ENCODE measurements at regions not wholly inside any gene's neighbourhood (a gene's known extent, or its start where the extent isn't known, plus 50 kb on each side); places are given as distances from the start of the nearest gene placed in this dataset.
A peak's percentile ranks its signal among the peaks of the same experiment; 100 is the strongest.

GRCh38 chr2:126787289-126787688 lies 111.4 kb upstream of the TEX51 start:
- intact Hi-C loops (cut with DNase I) = no loop called here

DNA sequence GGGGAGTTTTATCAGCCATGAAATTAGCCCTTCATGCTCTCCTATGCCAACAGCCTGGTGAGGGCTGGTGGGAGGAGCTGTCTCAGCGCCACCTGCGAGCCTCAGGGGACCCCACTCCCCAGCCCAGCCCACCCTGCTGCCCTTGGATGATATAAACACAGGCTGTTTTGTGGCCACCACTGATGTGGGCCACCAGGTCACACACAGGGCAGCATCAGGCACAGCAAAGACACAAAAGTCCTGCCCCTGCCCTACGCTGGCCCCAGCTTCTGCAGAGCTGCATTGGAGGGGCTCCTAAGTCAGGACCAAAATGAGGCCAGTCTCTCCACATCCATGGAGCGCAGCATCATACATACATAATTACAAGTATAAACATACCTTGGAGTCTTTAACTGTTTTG lies 110.6 kb upstream of the TEX51 start:
- intact Hi-C loops (cut with DNase I) = no loop called here
- peak in 3 of 42 donors; percentile 20 to 34 (median 27) for DNase-seq

More at GRCh38 chr2:126787289-126787688, 111.4 kb upstream of the TEX51 start:
- DNase-seq = peak in 1 of 42 donors; percentile 14

DNA sequence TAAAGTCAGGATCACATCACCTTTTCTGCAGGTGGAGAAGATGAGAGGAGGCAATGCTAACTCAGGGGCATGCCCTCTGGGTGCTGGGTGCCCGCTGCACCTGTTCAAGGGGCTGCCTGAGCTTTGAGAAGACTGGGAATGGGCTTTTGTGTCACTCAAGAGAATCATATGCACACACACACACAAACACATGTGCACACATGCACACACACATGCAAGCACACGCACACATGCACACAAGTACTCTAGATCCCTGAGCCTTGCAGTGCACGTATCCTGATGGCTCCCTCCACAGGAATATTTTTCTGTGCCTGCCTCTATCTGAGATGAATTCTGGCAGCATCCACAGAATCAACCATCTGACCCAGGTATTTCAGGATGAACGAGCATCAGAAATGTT lies 110.0 kb upstream of the TEX51 start:
- DNase-seq = peak in 4 of 42 donors; percentile 2 to 13 (median 10)
- intact Hi-C loops (cut with DNase I) = no loop called here

- intact Hi-C loops (cut with DNase I) = no loop called here
- DNase-seq = peak in 4 of 42 donors; percentile 2 to 37 (median 20)
Measured at GRCh38 chr2:126790987-126791780, 107.5 kb upstream of the TEX51 start.

DNA sequence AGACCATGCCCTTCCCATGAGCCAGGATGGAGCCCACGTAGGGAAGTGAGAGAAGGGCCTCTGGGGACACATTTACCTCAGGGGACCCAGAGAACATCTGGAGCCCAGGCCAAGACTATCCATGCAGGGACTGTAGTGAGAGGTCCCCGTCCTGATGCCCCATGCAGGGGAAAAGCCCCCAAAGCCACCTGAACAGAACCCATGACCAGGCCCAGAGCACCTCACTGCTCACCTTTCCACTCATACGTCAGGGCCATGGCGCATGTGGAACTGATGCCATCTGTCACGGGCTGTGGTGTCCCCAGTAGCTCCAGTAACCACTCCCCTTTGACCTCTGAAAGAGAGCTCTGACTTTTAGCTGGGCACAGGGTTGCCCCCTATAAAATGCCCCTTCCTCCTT lies 106.5 kb upstream of the TEX51 start:
- intact Hi-C loops (cut with DNase I) = no loop called here
- peak in 6 of 42 donors; percentile 1 to 15 (median 7) for DNase-seq

- intact Hi-C loops (cut with DNase I) = no loop called here
- peak in 9 of 42 donors; percentile 2 to 34 (median 9) for DNase-seq
Measured at GRCh38 chr2:126792993-126793392, 105.7 kb upstream of the TEX51 start.

- peak in 9 of 42 donors; percentile 2 to 35 (median 20) for DNase-seq
- intact Hi-C loops (cut with DNase I) = no loop called here
Measured at GRCh38 chr2:126793885-126794613, 104.6 kb upstream of the TEX51 start.

GRCh38 chr2:126795656-126796055 lies 103.0 kb upstream of the TEX51 start:
- DNase-seq = peak in 7 of 42 donors; percentile 2 to 27 (median 9)
- intact Hi-C loops (cut with DNase I) = no loop called here

DNA sequence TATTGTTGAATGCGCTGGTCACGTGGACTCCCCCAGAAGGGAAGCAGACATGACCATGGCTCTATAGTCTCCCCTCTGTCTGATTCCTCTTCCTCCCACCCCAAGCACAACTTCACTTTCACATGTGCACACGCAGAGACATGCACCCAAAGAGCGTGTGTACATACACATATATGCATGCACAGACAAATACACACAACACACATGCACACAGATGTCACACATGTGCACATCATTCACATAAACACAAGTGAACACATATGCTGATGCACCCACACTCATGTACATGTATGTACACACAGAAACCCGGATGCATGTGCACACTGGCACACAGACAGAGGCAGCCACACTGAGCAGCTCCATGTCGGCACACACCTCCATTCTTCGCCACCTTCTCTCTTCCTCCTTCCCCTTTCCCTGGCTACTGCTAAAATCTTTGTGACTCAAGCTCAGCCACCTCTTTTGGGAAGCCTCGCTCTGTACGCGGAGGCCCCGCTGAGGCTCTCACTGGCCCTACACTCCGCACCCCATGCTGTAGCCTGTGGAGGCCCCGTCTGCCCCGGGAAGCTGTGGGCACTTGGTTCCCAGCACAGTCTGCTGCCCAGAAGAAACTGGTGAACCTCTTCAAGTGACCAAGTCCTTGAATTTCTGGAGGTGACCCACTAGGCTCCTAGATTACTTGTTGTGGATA lies 101.6 kb upstream of the TEX51 start:
- DNase-seq = peak in 6 of 42 donors; percentile 2 to 34 (median 11)
- intact Hi-C loops (cut with DNase I) = no loop called here

DNA sequence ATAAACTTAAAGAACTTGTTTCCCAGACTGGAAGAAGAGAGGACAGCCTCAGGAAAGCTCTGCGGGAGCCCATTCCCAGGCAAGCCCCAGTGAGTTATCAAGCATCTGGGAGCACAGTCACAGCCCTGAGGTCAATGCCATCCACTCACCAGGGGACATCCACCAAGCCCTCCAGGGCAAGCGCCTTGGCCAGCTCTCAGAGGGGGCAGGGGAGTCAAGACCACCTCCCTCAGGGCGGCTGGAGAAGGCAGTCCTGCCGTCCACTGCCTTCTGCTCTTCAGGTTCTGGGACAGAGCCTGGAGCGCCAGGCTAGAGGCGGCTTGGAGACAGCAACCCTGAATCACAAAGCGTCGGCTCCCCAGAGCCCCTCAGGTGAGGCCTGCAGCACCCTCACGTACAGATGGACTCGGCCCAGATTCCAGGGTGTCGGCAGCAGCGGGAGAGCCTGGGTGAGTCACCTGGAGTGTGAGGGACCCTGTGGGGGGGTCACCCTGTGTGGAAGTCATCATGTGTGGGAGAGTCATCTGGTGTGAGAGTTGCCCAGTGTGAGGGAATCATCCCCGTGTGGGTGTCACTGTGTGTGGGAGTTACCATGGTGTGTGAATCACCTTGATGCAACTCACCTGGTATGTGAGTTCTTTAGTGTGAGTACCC lies 100.9 kb upstream of the TEX51 start:
- intact Hi-C loops (cut with DNase I) = no loop called here
- peak in 5 of 42 donors; percentile 4 to 36 (median 9) for DNase-seq

DNA sequence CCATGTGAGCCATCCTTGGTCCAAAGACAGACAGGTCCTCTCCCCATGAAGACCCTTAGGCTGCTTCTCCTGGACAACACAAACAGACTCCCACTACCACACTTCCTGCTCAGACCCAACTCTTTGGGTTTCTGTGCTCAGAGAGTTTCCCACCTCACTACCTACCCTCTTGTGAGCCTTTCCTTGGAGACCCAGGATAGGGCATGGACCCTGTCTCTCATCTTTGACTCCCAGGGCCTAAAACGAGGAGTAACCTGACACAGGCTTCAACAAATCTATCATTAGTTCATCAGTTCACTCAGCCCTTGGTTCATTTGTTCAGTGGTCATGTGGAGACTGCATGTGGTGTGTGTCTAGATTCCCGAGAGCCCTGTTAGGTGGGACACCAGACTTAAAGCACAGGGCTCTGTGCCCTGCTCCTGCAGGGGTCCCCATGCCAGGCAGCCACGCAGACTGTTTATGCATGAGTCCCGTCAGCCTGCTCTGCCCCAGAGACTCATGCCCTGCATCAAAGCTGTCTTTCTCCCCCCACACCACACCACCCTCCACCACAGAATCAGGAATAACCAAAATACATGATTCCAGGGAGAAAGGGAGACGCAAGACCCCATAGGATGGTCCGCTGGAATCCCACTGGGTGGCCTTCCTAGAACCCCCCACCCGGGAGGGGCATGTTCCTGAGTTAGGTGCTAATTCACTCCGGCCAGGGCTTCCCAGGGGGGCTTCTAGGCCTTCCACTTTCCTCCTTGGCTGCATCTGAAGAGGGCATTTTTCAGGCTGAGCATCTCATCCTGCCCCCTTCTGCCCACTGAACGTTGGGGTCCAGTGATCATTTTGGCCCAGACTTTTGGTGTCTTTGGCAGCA lies 100.2 kb upstream of the TEX51 start:
- intact Hi-C loops (cut with DNase I) = no loop called here
- DNase-seq = peak in 4 of 42 donors; percentile 3 to 28 (median 12)

DNA sequence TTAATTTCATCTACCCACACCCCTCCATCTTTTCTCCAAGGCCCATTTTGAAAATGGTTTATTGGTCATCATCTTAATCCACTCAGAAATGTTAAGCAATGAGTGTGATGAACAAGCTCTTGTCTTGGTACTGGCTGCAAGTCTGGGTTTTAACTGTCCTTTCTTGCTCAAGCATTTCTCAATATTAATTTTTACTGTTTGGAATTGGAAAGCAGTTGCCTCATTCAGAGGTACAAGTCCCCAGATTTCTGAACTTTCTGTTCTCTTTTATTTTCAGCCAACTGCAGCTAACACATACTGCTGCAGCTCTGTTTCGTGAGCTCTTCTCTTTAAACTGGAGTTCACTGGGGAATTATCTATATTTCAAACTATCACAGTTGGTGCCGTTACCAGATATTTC lies 99.4 kb upstream of the TEX51 start:
- intact Hi-C loops (cut with DNase I) = no loop called here
- no peak for DNase-seq

GRCh38 chr2:126801473-126801872 lies 97.2 kb upstream of the TEX51 start:
- DNase-seq = peak in 2 of 42 donors; percentile 2 to 32
- intact Hi-C loops (cut with DNase I) = no loop called here

GRCh38 chr2:126802316-126802715 lies 96.4 kb upstream of the TEX51 start:
- peak in 3 of 42 donors; percentile 3 to 27 (median 26) for DNase-seq

GRCh38 chr2:126802774-126803433 lies 95.8 kb upstream of the TEX51 start:
- intact Hi-C loops (cut with DNase I) = no loop called here
- peak in 2 of 42 donors; percentile 1 to 21 for DNase-seq

More at GRCh38 chr2:126802316-126802715, 96.4 kb upstream of the TEX51 start:
- intact Hi-C loops (cut with DNase I) = no loop called here

DNA sequence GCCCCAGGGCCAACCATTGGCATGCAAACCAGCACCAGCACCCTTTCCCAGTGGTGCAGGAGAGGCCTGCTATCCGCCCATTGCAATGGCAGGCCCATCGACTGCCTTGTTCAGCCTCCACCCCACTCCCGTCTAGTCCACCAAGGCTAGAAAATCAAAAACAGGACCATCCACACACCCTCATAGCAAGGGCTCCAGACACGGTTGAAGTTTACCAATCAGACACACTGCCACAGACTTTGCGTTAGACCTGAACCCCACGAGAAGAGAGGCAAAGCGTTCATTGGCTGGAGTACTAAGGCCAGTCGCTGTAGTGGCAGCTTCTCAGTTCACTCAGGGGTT lies 95.3 kb upstream of the TEX51 start:
- intact Hi-C loops (cut with DNase I) = no loop called here
- peak in 2 of 42 donors; percentile 2 to 24 for DNase-seq

- DNase-seq = peak in 1 of 42 donors; percentile 25
- intact Hi-C loops (cut with DNase I) = no loop called here
Measured at GRCh38 chr2:126804347-126804746, 94.3 kb upstream of the TEX51 start.

- DNase-seq = peak in 2 of 42 donors; percentile 3 to 20
- intact Hi-C loops (cut with DNase I) = no loop called here
Measured at GRCh38 chr2:126808929-126809328, 89.8 kb upstream of the TEX51 start.
